DOHH2 (cell line): ENCODE measurements at regions not wholly inside any gene's neighbourhood (a gene's known extent, or its start where the extent isn't known, plus 50 kb on each side); places are given as distances from the start of the nearest gene placed in this dataset.
"Not testable (repeated sequence)": the region's sequence is repeated elsewhere in the genome, so short reads cannot be mapped to it uniquely, and the experiment has no call there.

ENCODE experiments used
- H3F3A ChIP-seq: fragments of 200-600 bp; sonication (generic), shearing (Covaris generic); 2 replicates; pipeline ENCODE4 v1.6.0; 2016; ENCODE audit warnings: antibody characterized with exemption, mild to moderate bottlenecking; ENCODE audit not compliant: control insufficient read depth, insufficient read depth
- H3K27ac ChIP-seq: fragments of 200-600 bp; sonication (generic); 2 replicates; pipeline ENCODE4 v1.5.1; 2014; ENCODE audit warnings: low read depth, mild to moderate bottlenecking, low read length, moderate library complexity
- H3K27me3 ChIP-seq: fragments of 200-600 bp; sonication (generic); 2 replicates; pipeline ENCODE4 v1.6.1; 2014; ENCODE audit warnings: mild to moderate bottlenecking, low read length, mixed read lengths; ENCODE audit not compliant: control insufficient read depth
- H3K36me3 ChIP-seq: fragments of 200-600 bp; sonication (generic); 2 replicates; pipeline ENCODE4 v1.6.1; 2014; ENCODE audit warnings: mild to moderate bottlenecking, low read length, moderate library complexity, mixed read lengths; ENCODE audit not compliant: control insufficient read depth
- H3K4me1 ChIP-seq: fragments of 200-600 bp; sonication (generic); 2 replicates; pipeline ENCODE4 v1.6.1; 2014; ENCODE audit warnings: mild to moderate bottlenecking, low read length, mixed read lengths; ENCODE audit not compliant: control insufficient read depth
- H3K4me2 ChIP-seq: fragments of 200-600 bp; sonication (generic); 2 replicates; pipeline ENCODE4 v1.6.0; 2014; ENCODE audit warnings: mild to moderate bottlenecking, low read length, moderate library complexity
- H3K4me3 ChIP-seq: fragments of 200-600 bp; sonication (generic); 2 replicates; pipeline ENCODE4 v1.5.1; 2014; ENCODE audit warnings: mild to moderate bottlenecking, low read length, mixed read lengths
- H3K79me2 ChIP-seq: fragments of 200-600 bp; sonication (generic); 2 replicates; pipeline ENCODE4 v1.6.1; 2014; ENCODE audit warnings: mild to moderate bottlenecking, low read length, mixed read lengths; ENCODE audit not compliant: control insufficient read depth
- H3K9me2 ChIP-seq: fragments of 200-600 bp; sonication (generic); replicated peaks from 2 replicates; pipeline ENCODE4 v1.6.1; 2014; ENCODE audit warnings: mild to moderate bottlenecking, low read length, mixed read lengths; ENCODE audit not compliant: control insufficient read depth
- H3K9me3 ChIP-seq: fragments of 200-600 bp; sonication (generic); 2 replicates; pipeline ENCODE4 v1.6.1; 2014; ENCODE audit warnings: antibody characterized with exemption, low read length, mixed read lengths; ENCODE audit not compliant: control insufficient read depth, insufficient read depth
- H4K20me1 ChIP-seq: fragments of 200-600 bp; sonication (generic); 2 replicates; pipeline ENCODE4 v1.6.0; 2014; ENCODE audit warnings: low read depth, mild to moderate bottlenecking, antibody characterized with exemption, low read length, moderate library complexity; ENCODE audit not compliant: control insufficient read depth, insufficient read depth
- CTCF ChIP-seq: fragments of 200-600 bp; sonication (generic); IDR thresholded peaks from one replicate; pipeline ENCODE4 v1.5.1; 2014; ENCODE audit warnings: antibody characterized with exemption, mild to moderate bottlenecking, low read depth, low read length; ENCODE audit not compliant: poor library complexity, severe bottlenecking
- EZH2phosphoT487 ChIP-seq: fragments of 200-600 bp; sonication (generic); IDR thresholded peaks from 2 replicates; pipeline ENCODE4 v1.6.1; 2017; ENCODE audit warnings: borderline replicate concordance, mild to moderate bottlenecking, antibody characterized with exemption, low read length, moderate library complexity, mixed read lengths

- Histone ChIP-seq H3K27ac (no peak overlapping the region), H3K4me2 (no peak overlapping the region), H3K9me3 (peaks cover 3% of the 10 kb centered on the region; the same call in 1 of the 2 replicates), H3K4me1 (no peaks in the 10 kb centered on the region), H4K20me1 (no peaks in the 10 kb centered on the region), H3K4me3 (no peak overlapping the region), H3K9me2 (no peaks in the 10 kb centered on the region), H3K27me3 (no peaks in the 10 kb centered on the region), H3K79me2 (no peaks in the 10 kb centered on the region), H3K36me3 (no peaks in the 10 kb centered on the region), H3F3A (no peaks in the 10 kb centered on the region)
- no peak for TF ChIP-seq EZH2phosphoT487
- no peak for TF ChIP-seq CTCF
Measured at GRCh38 chr2:175792881-175793280, 209.2 kb downstream of the LNPK start.

- Histone ChIP-seq H3K9me2 (no peaks in the 10 kb centered on the region), H3F3A (no peaks in the 10 kb centered on the region), H3K4me2 (no peak overlapping the region), H4K20me1 (no peaks in the 10 kb centered on the region), H3K27ac (no peak overlapping the region), H3K27me3 (no peaks in the 10 kb centered on the region), H3K36me3 (no peaks in the 10 kb centered on the region), H3K79me2 (no peaks in the 10 kb centered on the region), H3K4me1 (no peaks in the 10 kb centered on the region), H3K9me3 (peaks cover 3% of the 10 kb centered on the region; the same call in 1 of the 2 replicates), H3K4me3 (no peak overlapping the region)
- TF ChIP-seq CTCF (no peak), EZH2phosphoT487 (no peak)
Measured at GRCh38 chr2:175792199-175792598, 209.9 kb downstream of the LNPK start.

- Histone ChIP-seq H3K4me2 (no peak overlapping the region), H3K36me3 (no peaks in the 10 kb centered on the region), H3K9me2 (no peaks in the 10 kb centered on the region), H3K9me3 (no peaks in the 10 kb centered on the region), H3K79me2 (no peaks in the 10 kb centered on the region), H3K27me3 (no peaks in the 10 kb centered on the region), H3F3A (no peaks in the 10 kb centered on the region), H3K4me1 (no peaks in the 10 kb centered on the region), H4K20me1 (no peaks in the 10 kb centered on the region), H3K27ac (no peak overlapping the region), H3K4me3 (no peak overlapping the region)
- TF ChIP-seq EZH2phosphoT487 = no peak
Measured at GRCh38 chr2:175786471-175787124, 215.5 kb downstream of the LNPK start.

- not testable (repeated sequence) for H3F3A ChIP-seq, H3K27me3 ChIP-seq, H4K20me1 ChIP-seq, H3K27ac ChIP-seq, H3K4me3 ChIP-seq, H3K79me2 ChIP-seq, H3K4me2 ChIP-seq, H3K9me2 ChIP-seq, H3K9me3 ChIP-seq, H3K36me3 ChIP-seq, H3K4me1 ChIP-seq
Measured at GRCh38 chr2:175777337-175777736, 224.7 kb downstream of the LNPK start.
